OCI-LY7 (cell line): ENCODE measurements at regions not wholly inside any gene's neighbourhood (a gene's known extent, or its start where the extent isn't known, plus 50 kb on each side); places are given as distances from the start of the nearest gene placed in this dataset.
"Not testable (repeated sequence)": the region's sequence is repeated elsewhere in the genome, so short reads cannot be mapped to it uniquely, and the experiment has no call there.

Source experiments
- BruUV-seq: library from RNA; stranded (reverse); fragments of 400-500 nt; replicated peaks from 2 replicates; lab custom pipeline; 2021; lab: Mats Ljungman, UMichigan
- CTCF ChIA-PET: fragments of 300-600 bp; sonication (Branson Sonifier 250); formaldehyde crosslinking; loops from one replicate; lab custom pipeline; 2022; ENCODE audit warnings: antibody characterized with exemption; ENCODE audit not compliant: unreplicated experiment; lab: Charles Lee
- POLR2A ChIA-PET: fragments of 300-600 bp; sonication (Branson Sonifier 250); formaldehyde crosslinking; loops from one replicate; lab custom pipeline; 2022; ENCODE audit warnings: antibody characterized with exemption; lab: Charles Lee
- DNase-seq: peaks from one replicate; pipeline ENCODE4 v3.0.0-alpha.2; 2015; ENCODE audit warnings: low spot score
- H2AFZ ChIP-seq: fragments of 200-600 bp; sonication (generic), shearing (Covaris generic); 2 replicates; pipeline ENCODE4 v1.6.1; 2014; ENCODE audit warnings: mild to moderate bottlenecking, antibody characterized with exemption, low read length, moderate library complexity
- H3K27ac ChIP-seq: fragments of 200-600 bp; sonication (generic); 2 replicates; pipeline ENCODE4 v1.5.1; 2014; ENCODE audit warnings: mixed run types, low read depth, mild to moderate bottlenecking, moderate library complexity, low read length, inconsistent platforms; ENCODE audit not compliant: poor library complexity, severe bottlenecking
- H3K36me3 ChIP-seq: fragments of 200-600 bp; sonication (generic); 2 replicates; pipeline ENCODE4 v1.6.1; 2014; ENCODE audit warnings: mild to moderate bottlenecking, antibody characterized with exemption, low read length, moderate library complexity, mixed read lengths; ENCODE audit not compliant: insufficient read depth
- H3K4me1 ChIP-seq: fragments of 200-600 bp; sonication (generic); 2 replicates; pipeline ENCODE4 v1.5.1; 2014; ENCODE audit warnings: mild to moderate bottlenecking, low read length; ENCODE audit not compliant: insufficient read depth, poor library complexity, severe bottlenecking
- H3K4me2 ChIP-seq: fragments of 200-600 bp; sonication (generic); 2 replicates; pipeline ENCODE4 v1.6.1; 2014; ENCODE audit warnings: mild to moderate bottlenecking, low read length
- H3K4me3 ChIP-seq: fragments of 200-600 bp; sonication (generic); 2 replicates; pipeline ENCODE4 v1.5.1; 2014; ENCODE audit warnings: mild to moderate bottlenecking, low read depth, low read length; ENCODE audit not compliant: poor library complexity, severe bottlenecking
- H3K79me2 ChIP-seq: fragments of 200-600 bp; sonication (generic); 2 replicates; pipeline ENCODE4 v1.6.1; 2016; ENCODE audit warnings: low read depth, mild to moderate bottlenecking, low read length, moderate library complexity, mixed read lengths; ENCODE audit not compliant: insufficient read depth
- H3K9me2 ChIP-seq: fragments of 200-600 bp; sonication (generic); 2 replicates; pipeline ENCODE4 v1.6.1; 2016; ENCODE audit warnings: mild to moderate bottlenecking, low read length, mixed read lengths; ENCODE audit not compliant: insufficient read depth
- H3K9me3 ChIP-seq: fragments of 200-600 bp; sonication (generic); 2 replicates; pipeline ENCODE4 v1.6.1; 2014; ENCODE audit warnings: mild to moderate bottlenecking, mixed run types, low read length, mixed read lengths
- H4K20me1 ChIP-seq: fragments of 200-600 bp; sonication (generic); 2 replicates; pipeline ENCODE4 v1.6.1; 2014; ENCODE audit warnings: mild to moderate bottlenecking, antibody characterized with exemption, low read length, moderate library complexity, mixed read lengths; ENCODE audit not compliant: insufficient read depth
- CTCF ChIP-seq: fragments of 200-600 bp; sonication (generic); conservative IDR thresholded peaks from 2 replicates; pipeline ENCODE4 v1.5.1; 2014; ENCODE audit warnings: mild to moderate bottlenecking, antibody characterized with exemption, low read length, moderate library complexity, mixed read lengths
- EZH2phosphoT487 ChIP-seq: fragments of 200-600 bp; sonication (generic); IDR thresholded peaks from 2 replicates; pipeline ENCODE4 v1.6.1; 2018; ENCODE audit warnings: low read depth, borderline replicate concordance, mild to moderate bottlenecking, mixed run types, antibody characterized with exemption, low read length, moderate library complexity, mixed read lengths
- intact Hi-C: fragments of 100-400 bp; cut with micrococcal nuclease; formaldehyde crosslinking; loops from one replicate; pipeline ENCODE4 v1.10.0; 2022; ENCODE audit not compliant: unreplicated experiment

GRCh38 chr1:199843096-199843495 is 184.4 kb upstream of the NR5A2 start:
- intact Hi-C loops, H4K20me1 ChIP-seq, BruUV-seq, DNase-seq, H3K4me2 ChIP-seq, H3K9me2 ChIP-seq, H3K36me3 ChIP-seq, CTCF ChIA-PET, H2AFZ ChIP-seq, H3K4me3 ChIP-seq, H3K79me2 ChIP-seq, H3K9me3 ChIP-seq, H3K4me1 ChIP-seq, H3K27ac ChIP-seq: not testable (repeated sequence)
- POLR2A ChIA-PET = interaction anchor here (0.8 to 1.3 kb wide), 4 partner anchors 9 to 436 kb away, joined by 3 to 5 read pairs (median 4); no protein-coding TSS in a partner anchor

- no peak for DNase-seq
- Histone ChIP-seq H3K36me3 (no peaks in the 10 kb centered on the region), H4K20me1 (no peaks in the 10 kb centered on the region), H3K27ac (no peak overlapping the region), H3K79me2 (no peaks in the 10 kb centered on the region), H3K4me3 (no peak overlapping the region), H3K9me3 (no peaks in the 10 kb centered on the region), H2AFZ (no peak overlapping the region), H3K9me2 (no peaks in the 10 kb centered on the region), H3K4me2 (no peak overlapping the region), H3K4me1 (no peaks in the 10 kb centered on the region)
- no peak for TF ChIP-seq EZH2phosphoT487
- no peak for TF ChIP-seq CTCF
- intact Hi-C loops = no loop called here
- CTCF ChIA-PET = no interaction called here
- BruUV-seq = no TSS peak
- POLR2A ChIA-PET = interaction anchor here (0.7 to 1.3 kb wide), 2 partner anchors 10 to 57 kb away, joined by 3 to 5 read pairs; no protein-coding TSS in a partner anchor
Observed at GRCh38 chr1:199843861-199844260, 183.6 kb upstream of the NR5A2 start.

DNA sequence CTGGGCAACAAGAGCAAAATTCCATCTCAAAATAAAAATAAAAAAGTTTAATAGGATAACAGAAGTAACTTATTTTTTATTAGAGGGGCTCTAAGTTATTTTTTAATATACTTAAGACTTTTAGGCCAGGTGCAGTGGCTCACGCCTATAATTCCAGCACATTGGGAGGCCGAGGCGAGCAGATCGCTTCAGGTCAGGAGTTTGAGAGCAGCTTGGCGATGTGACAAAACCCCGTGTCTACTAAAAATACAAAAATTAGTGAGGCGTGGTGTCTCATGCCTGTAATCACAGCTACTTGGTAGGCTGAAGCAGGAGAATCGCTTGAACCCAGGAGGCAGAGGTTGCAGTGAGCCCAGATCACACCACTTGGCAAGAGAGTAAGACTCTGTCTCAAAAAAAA is 180.5 kb upstream of the NR5A2 start:
- ChIA-PET POLR2A (interaction anchor here (0.6 to 0.7 kb wide), 2 partner anchors 85 to 1041 kb away, joined by 3 read pairs; no protein-coding TSS in a partner anchor), CTCF (no interaction called here)
- no peak for DNase-seq
- no peak overlapping the region for H3K4me3 ChIP-seq
- intact Hi-C loops = no loop called here
- H3K36me3 ChIP-seq = no peaks in the 10 kb centered on the region
- H3K4me1 ChIP-seq = no peaks in the 10 kb centered on the region
- H3K79me2 ChIP-seq = no peaks in the 10 kb centered on the region
- no peak overlapping the region for H3K27ac ChIP-seq
- H3K9me2 ChIP-seq = no peaks in the 10 kb centered on the region
- no TSS peak for BruUV-seq
- H4K20me1 ChIP-seq = no peaks in the 10 kb centered on the region
- no peak overlapping the region for H3K4me2 ChIP-seq
- TF ChIP-seq EZH2phosphoT487 = no peak
- no peak for TF ChIP-seq CTCF
- no peak overlapping the region for H2AFZ ChIP-seq
- no peaks in the 10 kb centered on the region for H3K9me3 ChIP-seq
